Gastroesophageal sphincter (tissue), 3 donors: ENCODE measurements at regions not wholly inside any gene's neighbourhood (a gene's known extent, or its start where the extent isn't known, plus 50 kb on each side); places are given as distances from the start of the nearest gene placed in this dataset.

Experiments used
- POLR2A ChIP-seq, 2 donors: fragments of 450-650 bp; IDR thresholded peaks; one replicate each; pipeline ENCODE4 v1.6.1; 2017; ENCODE audit warnings: antibody characterized with exemption in 2 of 2, mild to moderate bottlenecking in 2 of 2, moderate library complexity in 1 of 2
- POLR2AphosphoS5 ChIP-seq: sonication (generic); formaldehyde crosslinking; IDR thresholded peaks from one replicate; pipeline ENCODE4 v1.6.1; 2017; ENCODE audit warnings: antibody characterized with exemption
- TF ChIP-seq, protein P1 (sequence below), 4 experiments: fragments of 200-600 bp in 2 of 4; fragments of 450-650 bp in 2 of 4; sonication (generic) in 1 of 4; IDR thresholded peaks; one replicate each; pipeline ENCODE4 v1.5.1; 2017 to 2019; ENCODE audit warnings: antibody characterized with exemption in 4 of 4, mild to moderate bottlenecking in 2 of 4, moderate library complexity in 2 of 4

DNA sequence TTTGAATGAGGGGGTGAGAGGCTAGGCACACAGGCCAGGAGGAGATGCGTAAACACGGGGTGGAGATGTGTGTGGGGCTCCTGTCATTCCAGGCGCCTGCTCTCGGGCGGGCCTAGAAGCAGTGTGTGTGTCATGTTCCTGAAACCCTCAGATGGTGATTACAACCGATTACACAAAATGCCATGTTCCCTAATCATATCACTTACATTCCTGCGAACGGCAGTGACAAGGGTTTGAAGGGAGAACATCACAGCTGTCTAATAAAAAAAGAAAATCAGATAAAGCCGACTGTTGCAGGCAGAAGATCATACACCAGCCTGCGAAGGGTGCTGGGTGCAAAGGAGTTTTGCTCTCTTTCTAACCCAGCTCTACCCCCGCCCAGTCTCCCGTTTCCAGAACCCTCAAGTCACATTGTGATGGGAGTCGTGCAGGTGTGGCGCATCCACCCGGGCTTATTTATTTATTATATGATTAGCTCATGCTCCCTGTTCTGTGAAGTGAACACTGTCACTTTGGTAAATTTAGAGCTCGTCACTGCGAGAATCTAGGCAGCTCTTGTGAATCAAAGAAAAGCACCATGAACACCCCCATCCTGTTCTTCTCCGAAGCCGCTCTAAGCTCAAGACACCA lies 140.3 kb downstream of the NR2F2 start:
- TF ChIP-seq, protein P1, sequence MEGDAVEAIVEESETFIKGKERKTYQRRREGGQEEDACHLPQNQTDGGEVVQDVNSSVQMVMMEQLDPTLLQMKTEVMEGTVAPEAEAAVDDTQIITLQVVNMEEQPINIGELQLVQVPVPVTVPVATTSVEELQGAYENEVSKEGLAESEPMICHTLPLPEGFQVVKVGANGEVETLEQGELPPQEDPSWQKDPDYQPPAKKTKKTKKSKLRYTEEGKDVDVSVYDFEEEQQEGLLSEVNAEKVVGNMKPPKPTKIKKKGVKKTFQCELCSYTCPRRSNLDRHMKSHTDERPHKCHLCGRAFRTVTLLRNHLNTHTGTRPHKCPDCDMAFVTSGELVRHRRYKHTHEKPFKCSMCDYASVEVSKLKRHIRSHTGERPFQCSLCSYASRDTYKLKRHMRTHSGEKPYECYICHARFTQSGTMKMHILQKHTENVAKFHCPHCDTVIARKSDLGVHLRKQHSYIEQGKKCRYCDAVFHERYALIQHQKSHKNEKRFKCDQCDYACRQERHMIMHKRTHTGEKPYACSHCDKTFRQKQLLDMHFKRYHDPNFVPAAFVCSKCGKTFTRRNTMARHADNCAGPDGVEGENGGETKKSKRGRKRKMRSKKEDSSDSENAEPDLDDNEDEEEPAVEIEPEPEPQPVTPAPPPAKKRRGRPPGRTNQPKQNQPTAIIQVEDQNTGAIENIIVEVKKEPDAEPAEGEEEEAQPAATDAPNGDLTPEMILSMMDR (IDR thresholded peaks at IDR 0.05), result no peak
- TF ChIP-seq POLR2A (IDR thresholded peaks at IDR 0.05), result no peak
- no peak for TF ChIP-seq POLR2AphosphoS5
